Sigmoid colon (tissue), 3 donors: ENCODE measurements at regions not wholly inside any gene's neighbourhood (a gene's known extent, or its start where the extent isn't known, plus 50 kb on each side); places are given as distances from the start of the nearest gene placed in this dataset.

ENCODE experiments used
- POLR2A ChIP-seq, 2 donors: fragments of 450-650 bp; IDR thresholded peaks; one replicate each; pipeline ENCODE4 v1.6.1; 2016; ENCODE audit warnings: antibody characterized with exemption in 2 of 2, mild to moderate bottlenecking in 2 of 2, moderate library complexity in 2 of 2
- TF ChIP-seq, protein P1 (sequence below), 4 experiments: fragments of 450-650 bp in 3 of 4; fragments of 200-600 bp in 1 of 4; IDR thresholded peaks; one replicate each; pipeline ENCODE4 v1.5.1; 2016 to 2019; ENCODE audit warnings: antibody characterized with exemption in 4 of 4, mild to moderate bottlenecking in 3 of 4, moderate library complexity in 2 of 4

DNA sequence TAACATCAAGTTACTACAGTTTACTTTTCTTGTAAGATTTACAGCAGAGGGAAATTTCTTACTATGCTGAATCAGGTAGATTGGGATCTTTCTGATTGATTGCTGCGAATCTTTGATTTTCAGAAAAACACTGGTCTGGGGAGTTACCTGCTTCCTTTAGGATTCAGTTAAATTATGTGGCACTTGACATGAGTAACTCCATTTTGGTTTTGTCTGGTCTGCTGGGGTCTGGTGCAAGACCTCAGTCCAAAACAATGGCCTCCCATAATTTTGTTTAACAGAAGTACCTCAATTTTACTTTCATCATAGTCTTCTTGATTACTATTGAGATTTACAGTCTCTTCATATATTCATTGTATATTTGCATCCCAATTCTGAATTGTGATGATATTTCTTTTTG, 775.5 kb downstream of the TRIB2 start:
- TF ChIP-seq, protein P1, sequence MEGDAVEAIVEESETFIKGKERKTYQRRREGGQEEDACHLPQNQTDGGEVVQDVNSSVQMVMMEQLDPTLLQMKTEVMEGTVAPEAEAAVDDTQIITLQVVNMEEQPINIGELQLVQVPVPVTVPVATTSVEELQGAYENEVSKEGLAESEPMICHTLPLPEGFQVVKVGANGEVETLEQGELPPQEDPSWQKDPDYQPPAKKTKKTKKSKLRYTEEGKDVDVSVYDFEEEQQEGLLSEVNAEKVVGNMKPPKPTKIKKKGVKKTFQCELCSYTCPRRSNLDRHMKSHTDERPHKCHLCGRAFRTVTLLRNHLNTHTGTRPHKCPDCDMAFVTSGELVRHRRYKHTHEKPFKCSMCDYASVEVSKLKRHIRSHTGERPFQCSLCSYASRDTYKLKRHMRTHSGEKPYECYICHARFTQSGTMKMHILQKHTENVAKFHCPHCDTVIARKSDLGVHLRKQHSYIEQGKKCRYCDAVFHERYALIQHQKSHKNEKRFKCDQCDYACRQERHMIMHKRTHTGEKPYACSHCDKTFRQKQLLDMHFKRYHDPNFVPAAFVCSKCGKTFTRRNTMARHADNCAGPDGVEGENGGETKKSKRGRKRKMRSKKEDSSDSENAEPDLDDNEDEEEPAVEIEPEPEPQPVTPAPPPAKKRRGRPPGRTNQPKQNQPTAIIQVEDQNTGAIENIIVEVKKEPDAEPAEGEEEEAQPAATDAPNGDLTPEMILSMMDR (IDR thresholded peaks at IDR 0.05) = no peak
- no peak for TF ChIP-seq POLR2A (IDR thresholded peaks at IDR 0.05)
